ENCODE measurements at regions not wholly inside any gene's neighbourhood (a gene's known extent, or its start where the extent isn't known, plus 50 kb on each side); places are given as distances from the start of the nearest gene placed in this dataset.

GRCh38 chr10:42961796-42962109, 115.1 kb upstream of the RET start:
- intact Hi-C loops (cut with micrococcal nuclease): no loop called here
- TF ChIP-seq, protein P1, sequence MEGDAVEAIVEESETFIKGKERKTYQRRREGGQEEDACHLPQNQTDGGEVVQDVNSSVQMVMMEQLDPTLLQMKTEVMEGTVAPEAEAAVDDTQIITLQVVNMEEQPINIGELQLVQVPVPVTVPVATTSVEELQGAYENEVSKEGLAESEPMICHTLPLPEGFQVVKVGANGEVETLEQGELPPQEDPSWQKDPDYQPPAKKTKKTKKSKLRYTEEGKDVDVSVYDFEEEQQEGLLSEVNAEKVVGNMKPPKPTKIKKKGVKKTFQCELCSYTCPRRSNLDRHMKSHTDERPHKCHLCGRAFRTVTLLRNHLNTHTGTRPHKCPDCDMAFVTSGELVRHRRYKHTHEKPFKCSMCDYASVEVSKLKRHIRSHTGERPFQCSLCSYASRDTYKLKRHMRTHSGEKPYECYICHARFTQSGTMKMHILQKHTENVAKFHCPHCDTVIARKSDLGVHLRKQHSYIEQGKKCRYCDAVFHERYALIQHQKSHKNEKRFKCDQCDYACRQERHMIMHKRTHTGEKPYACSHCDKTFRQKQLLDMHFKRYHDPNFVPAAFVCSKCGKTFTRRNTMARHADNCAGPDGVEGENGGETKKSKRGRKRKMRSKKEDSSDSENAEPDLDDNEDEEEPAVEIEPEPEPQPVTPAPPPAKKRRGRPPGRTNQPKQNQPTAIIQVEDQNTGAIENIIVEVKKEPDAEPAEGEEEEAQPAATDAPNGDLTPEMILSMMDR (IDR thresholded peaks at IDR 0.05): no peak

DNA sequence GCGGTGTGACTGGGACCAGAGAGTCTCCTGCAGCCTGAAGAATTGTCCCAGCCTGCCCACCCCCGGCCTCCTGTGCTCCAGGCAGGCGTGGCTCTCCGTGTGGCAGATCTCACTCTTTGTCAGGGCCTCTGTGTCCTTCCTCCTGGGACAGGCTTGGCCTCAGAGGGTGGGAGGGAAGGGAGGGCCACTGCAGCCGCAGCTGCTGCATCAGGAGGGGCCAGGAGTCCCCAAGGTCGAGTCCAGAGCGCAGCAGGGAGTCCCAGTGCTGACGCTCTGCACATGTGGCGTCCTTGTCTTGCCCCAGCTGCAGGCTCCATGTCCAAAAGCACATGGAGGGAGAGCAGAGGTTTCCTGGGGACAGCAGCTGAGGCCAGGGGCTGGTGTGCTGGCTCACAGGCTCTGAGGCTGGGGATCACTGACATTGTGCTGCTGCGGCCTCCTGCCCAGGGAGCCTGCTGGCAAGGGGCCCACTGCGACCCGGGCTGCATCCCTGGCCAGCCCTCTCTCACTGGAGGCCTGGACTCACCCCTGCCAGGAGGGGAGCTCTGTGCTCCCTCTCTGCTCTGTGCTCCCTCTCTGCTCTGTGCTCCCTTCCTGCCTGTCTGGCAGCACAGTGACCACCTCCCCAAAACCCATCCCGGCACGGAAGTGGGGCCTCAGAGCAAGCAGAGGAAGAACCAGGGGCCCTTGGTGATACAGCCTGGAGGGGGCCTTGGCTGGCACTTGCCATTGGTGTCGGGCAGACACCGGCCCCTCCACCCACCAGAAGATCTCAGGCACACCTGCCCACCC, 114.6 kb upstream of the RET start:
- Mint-ChIP-seq H3K4me1 (peaks cover 63% of the 10 kb centered on the region), H3K4me3 (peak overlapping the region in 1 of 2 donors; percentile 34), H3K9me3 (no peaks in the 10 kb centered on the region), H3K27ac (peak overlapping the region in 3 of 7 donors; percentile 26 to 83 (median 40)), H3K36me3 (no peaks in the 10 kb centered on the region), H3K27me3 (ENCODE audit: low read depth in 3 of 3) (peaks cover 0 to 3% (median 0%) of the 10 kb centered on the region in 3 donors)
- Histone ChIP-seq H3K9ac (ENCODE audit: insufficient read depth, low read length, poor library complexity, severe bottlenecking) (no peak overlapping the region), H3K27me3 (ENCODE audit: control insufficient read depth in 2 of 2, insufficient read depth in 2 of 2, low read length in 2 of 2) (no peaks in the 10 kb centered on the region), H3K4me3 (replicated peaks in 1 of 3; ENCODE audit: low read depth in 2 of 3, low read length in 3 of 3) (no peak overlapping the region), H3K79me2 (ENCODE audit: insufficient read depth, low read length) (no peaks in the 10 kb centered on the region), H3K4me1 (ENCODE audit: control insufficient read depth in 1 of 2, insufficient read depth in 2 of 2, low read length in 2 of 2) (peaks cover 42 to 49% of the 10 kb centered on the region in 2 donors), H3K9me3 (replicated peaks in 1 of 2; ENCODE audit: control insufficient read depth in 1 of 2, insufficient read depth in 1 of 2, low read length in 2 of 2) (no peaks in the 10 kb centered on the region), H3K27ac (ENCODE audit: low read depth in 1 of 2, low read length in 2 of 2) (no peak overlapping the region), H2AFZ (ENCODE audit: insufficient read depth, low read depth, low read length, poor library complexity, severe bottlenecking) (peak overlapping the region; percentile 52), H3K36me3 (replicated peaks in 1 of 2; ENCODE audit: control insufficient read depth in 1 of 2, insufficient read depth in 2 of 2, low read length in 2 of 2) (no peaks in the 10 kb centered on the region), H4K20me1 (ENCODE audit: insufficient read depth, low read length) (no peaks in the 10 kb centered on the region), H3K4me2 (replicated peaks; ENCODE audit: extremely low read depth, low read length, poor library complexity, severe bottlenecking) (no peak overlapping the region)
- 61% methylated on average over 14 of the region's 16 CpGs for WGBS (ENCODE audit: insufficient coverage)
- TF ChIP-seq, protein P1 (IDR thresholded peaks at IDR 0.05): no peak
- intact Hi-C loops (cut with micrococcal nuclease): no loop called here
- no peak for DNase-seq

More at GRCh38 chr10:42961796-42962109, 115.1 kb upstream of the RET start:
- no peak overlapping the region for H3K9ac ChIP-seq (ENCODE audit: insufficient read depth, low read length, poor library complexity, severe bottlenecking)
- Mint-ChIP-seq H3K9me3 (no peaks in the 10 kb centered on the region), H3K27me3 (ENCODE audit: low read depth in 3 of 3) (peaks cover 0 to 3% (median 0%) of the 10 kb centered on the region in 3 donors), H3K36me3 (no peaks in the 10 kb centered on the region), H3K4me3 (no peak overlapping the region), H3K27ac (peak overlapping the region in 3 of 7 donors; percentile 9 to 46 (median 26)), H3K4me1 (peaks cover 63% of the 10 kb centered on the region)
- H3K27me3 ChIP-seq (ENCODE audit: control insufficient read depth in 2 of 2, insufficient read depth in 2 of 2, low read length in 2 of 2): no peaks in the 10 kb centered on the region
- H3K79me2 ChIP-seq (ENCODE audit: insufficient read depth, low read length): no peaks in the 10 kb centered on the region
- peaks cover 42 to 49% of the 10 kb centered on the region in 2 donors for H3K4me1 ChIP-seq (ENCODE audit: control insufficient read depth in 1 of 2, insufficient read depth in 2 of 2, low read length in 2 of 2)
- H4K20me1 ChIP-seq (ENCODE audit: insufficient read depth, low read length): no peaks in the 10 kb centered on the region
- H3K27ac ChIP-seq (ENCODE audit: low read depth in 1 of 2, low read length in 2 of 2): no peak overlapping the region
- H2AFZ ChIP-seq (ENCODE audit: insufficient read depth, low read depth, low read length, poor library complexity, severe bottlenecking): peak overlapping the region; percentile 52
- H3K4me3 ChIP-seq (replicated peaks in 1 of 3; ENCODE audit: low read depth in 2 of 3, low read length in 3 of 3): no peak overlapping the region
- no peak for DNase-seq
- 78% methylated on average over 4 of the region's 6 CpGs for WGBS (ENCODE audit: insufficient coverage)
- H3K9me3 ChIP-seq (replicated peaks in 1 of 2; ENCODE audit: control insufficient read depth in 1 of 2, insufficient read depth in 1 of 2, low read length in 2 of 2): no peaks in the 10 kb centered on the region
- no peak overlapping the region for H3K4me2 ChIP-seq (replicated peaks; ENCODE audit: extremely low read depth, low read length, poor library complexity, severe bottlenecking)
- H3K36me3 ChIP-seq (replicated peaks in 1 of 2; ENCODE audit: control insufficient read depth in 1 of 2, insufficient read depth in 2 of 2, low read length in 2 of 2): no peaks in the 10 kb centered on the region
